HG03378 (cell line): ENCODE measurements at regions not wholly inside any gene's neighbourhood (a gene's known extent, or its start where the extent isn't known, plus 50 kb on each side); places are given as distances from the start of the nearest gene placed in this dataset.
"Not testable (repeated sequence)": the region's sequence is repeated elsewhere in the genome, so short reads cannot be mapped to it uniquely, and the experiment has no call there.

ENCODE experiments used
- ATAC-seq: cut with Tn5 transposase; IDR thresholded peaks from one replicate; pipeline ENCODE4 v1.9.1; 2021; ENCODE audit warnings: mild to moderate bottlenecking, moderate library complexity; ENCODE audit not compliant: unreplicated experiment

- no peak for ATAC-seq
These were observed 313.1 kb downstream of the SV2B start for GRCh38 chr15:91413142-91413541.

- no peak for ATAC-seq
These were observed 314.1 kb downstream of the SV2B start for GRCh38 chr15:91414124-91414523.

- not testable (repeated sequence) for ATAC-seq
These were observed 315.2 kb downstream of the SV2B start for GRCh38 chr15:91415258-91415657.

GRCh38 chr15:91420689-91421088, 320.6 kb downstream of the SV2B start:
- no peak for ATAC-seq

GRCh38 chr15:91422797-91423196, 322.7 kb downstream of the SV2B start:
- no peak for ATAC-seq

- no peak for ATAC-seq
These were observed 323.9 kb downstream of the SV2B start for GRCh38 chr15:91424001-91424400.

GRCh38 chr15:91426412-91426811, 326.4 kb downstream of the SV2B start:
- ATAC-seq, result no peak

- no peak for ATAC-seq
These were observed 329.9 kb downstream of the SV2B start for GRCh38 chr15:91429973-91430372.

GRCh38 chr15:91431041-91431715, 331.1 kb downstream of the SV2B start:
- no peak for ATAC-seq

- ATAC-seq, result no peak
These were observed 335.1 kb downstream of the SV2B start for GRCh38 chr15:91435113-91435512.

GRCh38 chr15:91444656-91445055, 344.6 kb downstream of the SV2B start:
- no peak for ATAC-seq

GRCh38 chr15:91445695-91446228, 345.7 kb downstream of the SV2B start:
- no peak for ATAC-seq

GRCh38 chr15:91447991-91448644, 348.1 kb downstream of the SV2B start:
- ATAC-seq, result no peak

- ATAC-seq, result not testable (repeated sequence)
These were observed 353.3 kb downstream of the SV2B start for GRCh38 chr15:91453376-91453775.

GRCh38 chr15:91456251-91456718, 356.2 kb downstream of the SV2B start:
- ATAC-seq, result no peak

- ATAC-seq, result no peak
These were observed 356.9 kb downstream of the SV2B start for GRCh38 chr15:91456921-91457320.

GRCh38 chr15:91461377-91461776, 361.3 kb downstream of the SV2B start:
- no peak for ATAC-seq

- no peak for ATAC-seq
These were observed 365.0 kb downstream of the SV2B start for GRCh38 chr15:91465086-91465485.

- no peak for ATAC-seq
These were observed 365.6 kb downstream of the SV2B start for GRCh38 chr15:91465696-91466095.

GRCh38 chr15:91468871-91469580, 369.0 kb downstream of the SV2B start:
- no peak for ATAC-seq
